NCI-H345 treated with DMSO at 0.1 percent for 48 hours (cell line): ENCODE measurements at regions not wholly inside any gene's neighbourhood (a gene's known extent, or its start where the extent isn't known, plus 50 kb on each side); places are given as distances from the start of the nearest gene placed in this dataset.

Experiments
- DNase-seq: peaks from one replicate; lab custom pipeline; 2025; ENCODE audit not compliant: unreplicated experiment; lab: John Stamatoyannopoulos, UW

DNA sequence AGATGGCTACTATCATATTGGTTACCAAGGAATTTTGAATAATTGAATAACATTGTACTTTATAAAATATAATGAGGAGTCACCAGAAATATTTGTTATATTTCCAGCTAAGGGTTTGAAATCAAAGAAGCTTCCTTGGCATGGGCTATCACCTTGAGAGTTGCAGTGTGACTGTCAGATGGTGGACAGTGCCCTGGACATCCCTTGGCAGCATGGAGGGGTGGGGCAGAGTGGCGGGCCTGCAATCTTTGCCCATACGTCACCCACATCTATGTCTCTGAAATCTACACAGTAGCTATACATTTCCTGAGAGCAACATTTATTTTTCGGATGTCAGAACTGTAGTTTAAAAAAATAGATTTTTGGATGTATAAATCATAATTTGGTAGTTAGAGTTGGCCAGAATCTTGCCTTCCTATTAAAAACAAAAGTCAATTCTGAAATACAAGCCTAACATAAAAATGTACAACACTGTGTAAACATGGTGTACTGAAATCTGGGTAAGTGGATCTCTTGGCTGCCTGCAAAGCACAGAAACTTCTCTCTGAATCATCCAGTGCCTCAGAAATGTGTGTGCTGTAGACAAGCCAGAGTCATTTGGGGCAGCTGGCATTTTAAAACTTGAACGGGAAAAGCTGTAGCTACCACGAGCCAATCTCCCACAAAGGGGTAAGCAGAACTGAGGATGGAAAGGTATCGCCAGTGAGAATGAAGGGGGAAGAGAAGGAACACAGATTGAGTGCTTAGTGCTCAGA is 124.2 kb upstream of the ARHGAP28 start:
- DNase-seq = no peak

- peak; percentile 53 for DNase-seq
Observed at GRCh38 chr18:6606411-6607085, 123.0 kb upstream of the ARHGAP28 start.

- DNase-seq = peak; percentile 25
Observed at GRCh38 chr18:6607343-6607742, 122.2 kb upstream of the ARHGAP28 start.

DNA sequence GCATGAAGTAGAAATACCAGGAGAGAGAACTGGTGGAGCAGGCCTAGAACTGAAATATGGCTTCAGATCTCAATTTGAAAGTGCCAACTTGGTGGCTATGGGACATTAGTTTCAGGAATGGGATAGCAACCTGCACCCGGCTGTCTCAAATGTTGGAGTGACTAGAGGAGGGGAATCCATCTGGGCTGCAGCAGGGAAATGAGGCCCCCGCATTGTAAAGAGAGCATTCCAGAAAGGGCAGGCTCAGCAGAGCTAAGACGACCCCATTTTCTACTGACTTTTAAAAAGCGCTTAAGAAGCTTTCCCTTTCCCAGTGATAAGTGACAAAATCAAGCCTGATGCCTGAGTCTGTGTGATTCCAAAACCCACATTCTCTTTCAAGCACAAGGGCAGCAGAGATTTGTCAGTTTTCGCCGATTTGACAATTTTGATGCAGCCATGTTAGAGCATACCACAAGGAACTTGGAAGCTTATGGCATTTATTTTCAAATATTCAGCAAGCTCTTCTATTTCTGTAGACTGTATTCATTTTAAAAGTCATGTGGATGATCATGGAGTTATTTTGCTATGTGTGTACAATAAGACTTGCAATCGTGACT is 119.8 kb upstream of the ARHGAP28 start:
- DNase-seq = no peak

DNA sequence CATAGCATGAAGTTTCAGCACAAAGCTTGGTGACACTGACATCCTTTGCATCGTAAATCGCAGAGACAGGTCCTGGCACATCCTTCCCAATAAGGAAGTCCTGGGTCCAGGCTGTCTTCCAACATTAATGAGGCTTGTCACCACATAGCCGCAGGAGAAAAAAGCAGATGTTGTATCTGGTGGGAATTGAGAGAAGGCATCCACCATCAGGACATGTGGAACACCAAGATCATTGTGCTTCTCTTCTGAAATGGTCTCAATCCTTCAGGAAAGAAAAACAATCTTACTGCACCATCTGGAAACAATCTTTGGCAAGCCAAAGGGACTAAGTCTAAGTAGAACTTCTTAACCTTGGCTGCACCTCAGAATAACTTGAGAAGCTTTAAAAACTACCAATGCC is 119.0 kb upstream of the ARHGAP28 start:
- DNase-seq = no peak

- no peak for DNase-seq
Observed at GRCh38 chr18:6613581-6613980, 115.9 kb upstream of the ARHGAP28 start.

DNA sequence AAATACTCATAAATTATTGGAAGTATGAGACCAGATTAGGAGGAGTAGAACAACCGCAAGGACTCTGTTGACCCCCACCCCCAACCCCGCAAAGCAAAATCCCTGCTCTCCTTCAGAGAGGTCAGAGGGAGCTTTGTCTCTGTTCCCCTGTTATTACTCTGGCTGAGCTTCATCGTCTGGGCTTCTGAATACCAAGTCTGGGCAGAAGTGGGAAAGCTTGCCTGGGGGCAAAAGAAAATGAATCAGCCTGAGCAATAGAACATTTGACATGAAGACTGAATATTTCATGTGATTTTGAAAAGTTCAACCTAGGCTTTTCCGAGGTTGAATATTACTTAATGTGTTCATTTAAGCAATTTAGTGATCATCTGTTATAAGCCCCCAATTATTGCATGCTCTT is 114.6 kb upstream of the ARHGAP28 start:
- no peak for DNase-seq

DNA sequence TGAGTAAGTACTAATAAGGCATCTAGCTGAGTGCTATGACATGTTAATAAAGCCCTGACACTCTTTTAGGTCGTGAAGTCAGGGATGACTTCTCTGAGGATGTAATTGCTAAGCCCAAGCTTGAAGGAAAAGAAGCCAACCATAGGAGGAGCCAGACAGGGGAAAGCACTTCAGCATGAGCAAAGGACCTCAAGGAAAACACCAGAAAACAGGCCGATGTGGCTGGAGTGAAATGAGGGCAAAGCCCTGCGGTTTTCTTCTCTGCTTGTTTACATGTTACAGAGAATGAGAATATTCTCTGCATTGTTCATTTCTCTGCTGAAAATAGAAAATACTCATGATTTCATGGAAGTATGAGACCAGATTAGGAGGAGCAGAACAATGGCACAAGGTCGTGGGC is 112.5 kb upstream of the ARHGAP28 start:
- DNase-seq = no peak

DNA sequence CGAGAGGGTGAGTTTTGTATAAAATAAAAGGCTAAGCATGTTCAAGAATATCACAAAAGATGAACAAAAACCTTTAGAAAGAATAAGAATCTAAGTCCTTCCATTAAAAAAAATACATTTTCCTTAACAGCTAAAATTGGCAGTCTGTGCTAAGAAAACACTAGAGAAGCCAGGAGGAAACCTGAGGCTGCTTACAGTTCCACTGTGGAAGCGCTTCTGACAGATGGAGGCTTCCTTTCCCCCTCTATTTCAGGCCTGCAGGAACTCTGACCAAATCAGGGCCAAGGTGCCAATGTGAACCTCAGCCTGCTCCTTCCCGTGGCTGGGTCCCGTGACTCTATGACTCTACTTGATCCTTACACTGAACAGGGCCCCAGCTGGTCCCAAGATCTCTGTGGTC is 108.1 kb upstream of the ARHGAP28 start:
- no peak for DNase-seq

- DNase-seq = no peak
Observed at GRCh38 chr18:6623278-6623677, 106.2 kb upstream of the ARHGAP28 start.

- DNase-seq = no peak
Observed at GRCh38 chr18:6624271-6624660, 105.2 kb upstream of the ARHGAP28 start.

GRCh38 chr18:6624661-6625311 is 104.7 kb upstream of the ARHGAP28 start:
- no peak for DNase-seq

GRCh38 chr18:6625481-6625880 is 104.0 kb upstream of the ARHGAP28 start:
- DNase-seq = no peak

- DNase-seq = no peak
Observed at GRCh38 chr18:6626457-6626856, 103.1 kb upstream of the ARHGAP28 start.

DNA sequence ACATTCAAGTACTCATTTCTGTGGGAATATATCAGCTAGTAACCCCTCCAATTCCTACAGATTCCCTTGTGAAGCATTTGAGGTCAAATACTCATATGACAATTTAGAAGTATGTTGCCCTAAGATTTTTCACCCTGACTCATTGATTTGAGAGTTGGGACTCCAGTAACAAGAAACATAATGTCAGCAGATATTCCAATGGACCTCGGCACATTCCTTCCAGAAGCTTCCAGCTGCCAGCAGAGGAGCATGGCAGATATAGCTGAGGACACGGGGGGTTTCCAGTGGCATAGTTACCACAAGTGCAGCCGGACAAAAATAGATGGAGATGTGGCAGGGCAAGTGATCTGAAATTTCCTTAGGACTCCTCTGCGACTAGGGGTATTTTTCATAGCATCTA is 101.9 kb upstream of the ARHGAP28 start:
- no peak for DNase-seq

DNA sequence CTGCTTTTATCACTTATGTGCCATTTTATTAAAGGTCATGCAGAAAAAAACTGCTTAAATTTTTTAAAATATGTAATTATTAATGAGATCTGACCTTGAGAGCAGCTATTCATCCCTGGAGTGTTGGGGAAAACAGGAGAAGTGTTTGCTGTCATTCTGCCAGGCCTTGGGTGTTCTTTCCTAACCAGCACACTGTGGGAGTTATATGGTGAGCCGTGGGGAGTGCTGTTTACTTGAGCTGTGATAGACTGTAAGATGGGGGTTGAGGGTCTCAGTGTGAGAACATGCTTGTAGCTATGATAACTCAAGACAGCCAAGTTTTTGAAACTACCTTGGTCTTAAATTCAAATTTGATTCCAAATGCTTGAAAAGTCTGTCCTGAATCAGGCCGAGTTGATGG is 101.3 kb upstream of the ARHGAP28 start:
- DNase-seq = no peak

DNA sequence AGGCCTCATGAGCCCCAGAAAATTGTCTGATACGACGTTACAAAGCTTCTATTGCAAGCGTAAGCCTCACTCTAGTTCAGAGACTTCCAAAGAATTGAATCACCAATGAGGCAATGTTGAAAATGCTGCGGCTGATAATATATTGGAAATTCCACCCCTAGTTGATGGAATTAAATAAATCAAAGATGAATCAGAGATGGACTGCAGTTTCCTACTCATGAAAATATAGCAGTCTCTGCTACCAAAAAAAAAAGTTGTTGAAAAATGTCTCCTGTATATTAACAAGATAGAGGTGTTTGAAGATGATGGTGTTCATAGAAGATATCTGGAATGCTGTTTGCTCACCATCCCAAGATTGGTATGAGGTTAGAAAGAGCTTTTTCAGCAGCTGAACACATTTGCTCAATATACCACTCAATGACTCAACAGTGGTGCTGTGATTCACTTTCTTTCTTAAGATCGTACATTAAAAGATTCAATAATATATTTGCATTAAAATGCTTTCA is 99.8 kb upstream of the ARHGAP28 start:
- no peak for DNase-seq

- peak; percentile 74 for DNase-seq
Observed at GRCh38 chr18:6633310-6633709, 96.2 kb upstream of the ARHGAP28 start.

- DNase-seq = no peak
Observed at GRCh38 chr18:6636091-6636490, 93.4 kb upstream of the ARHGAP28 start.

GRCh38 chr18:6638447-6638846 is 91.1 kb upstream of the ARHGAP28 start:
- DNase-seq = no peak

DNA sequence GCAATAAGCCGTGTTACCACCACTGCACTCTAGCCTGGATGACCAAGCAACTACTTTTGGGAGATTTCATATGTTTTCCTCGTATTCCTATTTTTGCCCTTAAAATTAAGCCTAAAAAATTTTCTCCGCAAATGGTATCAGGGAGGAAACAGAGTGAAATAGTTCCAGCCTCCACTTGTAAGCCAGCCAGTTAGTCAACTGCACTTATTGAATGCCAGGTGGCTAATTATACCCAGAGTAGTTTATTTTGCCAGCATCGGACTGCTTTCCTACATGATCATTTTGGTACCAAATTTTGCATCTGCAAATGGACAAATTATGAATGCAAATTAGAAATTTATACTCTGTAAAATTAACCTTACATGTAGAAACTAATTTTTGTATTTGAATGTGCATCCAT is 90.2 kb upstream of the ARHGAP28 start:
- DNase-seq = no peak
